ENCODE measurements at regions not wholly inside any gene's neighbourhood (a gene's known extent, or its start where the extent isn't known, plus 50 kb on each side); places are given as distances from the start of the nearest gene placed in this dataset.
"Not testable (repeated sequence)": the region's sequence is repeated elsewhere in the genome, so short reads cannot be mapped to it uniquely, and the experiment has no call there.

DNA sequence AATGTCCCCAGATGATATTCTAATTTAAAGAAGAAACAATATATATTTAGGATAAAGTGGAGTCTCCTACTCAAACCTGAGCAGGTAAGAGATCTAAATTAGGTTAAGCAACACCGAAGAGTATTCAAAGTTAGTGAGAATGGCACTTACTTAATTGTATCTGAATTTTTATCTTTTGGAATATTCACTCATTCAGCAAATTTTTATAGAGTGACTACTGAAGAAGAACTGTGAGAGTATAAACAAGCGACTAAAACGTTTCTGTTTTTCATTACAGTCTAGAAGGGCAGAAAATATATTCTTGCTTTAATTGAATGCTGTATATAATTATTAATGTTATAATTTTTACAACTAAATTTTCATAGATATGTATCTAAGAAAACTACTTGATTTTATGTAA, 567.7 kb upstream of the TBL1XR1 start:
- FAIRE-seq: no peak

DNA sequence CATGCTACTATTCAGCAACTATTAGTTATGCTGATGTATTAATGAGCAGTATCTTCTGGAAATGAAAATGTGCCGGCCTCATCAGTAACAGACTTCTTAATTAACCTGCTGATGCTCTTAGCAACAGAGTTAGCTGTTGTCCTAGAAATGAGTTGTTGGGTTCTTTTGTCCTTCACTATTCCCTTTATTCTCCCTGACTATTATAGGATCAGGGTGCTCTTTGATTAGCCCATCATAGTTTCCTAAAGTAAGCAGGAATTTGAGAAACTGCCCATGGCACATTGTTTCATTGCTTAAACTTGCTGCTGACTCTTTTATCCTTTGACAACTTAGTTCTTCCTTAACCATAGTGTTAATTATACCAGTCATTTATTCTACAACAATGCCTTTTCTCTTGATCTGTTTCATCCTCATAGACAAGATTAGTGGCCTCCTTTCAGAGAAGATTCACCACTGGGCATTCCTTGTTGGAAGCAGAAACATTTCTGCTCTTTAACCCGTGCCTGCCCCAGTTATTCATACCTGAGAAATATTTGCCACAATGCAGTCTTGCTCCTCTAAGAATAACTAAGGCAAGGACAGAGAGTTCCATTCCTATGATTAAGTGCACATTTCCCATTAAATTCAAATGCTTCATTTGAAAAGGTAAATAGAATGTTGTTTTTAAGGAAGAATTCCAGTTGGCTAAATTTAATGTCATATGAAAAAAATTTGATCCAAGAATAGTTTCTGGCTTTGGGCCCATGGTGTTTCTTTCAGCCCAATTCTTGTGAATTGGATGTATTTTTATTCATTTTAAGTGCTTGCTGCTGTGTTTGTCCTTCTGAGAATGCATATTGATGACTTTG, 573.3 kb upstream of the TBL1XR1 start:
- no peak for FAIRE-seq

DNA sequence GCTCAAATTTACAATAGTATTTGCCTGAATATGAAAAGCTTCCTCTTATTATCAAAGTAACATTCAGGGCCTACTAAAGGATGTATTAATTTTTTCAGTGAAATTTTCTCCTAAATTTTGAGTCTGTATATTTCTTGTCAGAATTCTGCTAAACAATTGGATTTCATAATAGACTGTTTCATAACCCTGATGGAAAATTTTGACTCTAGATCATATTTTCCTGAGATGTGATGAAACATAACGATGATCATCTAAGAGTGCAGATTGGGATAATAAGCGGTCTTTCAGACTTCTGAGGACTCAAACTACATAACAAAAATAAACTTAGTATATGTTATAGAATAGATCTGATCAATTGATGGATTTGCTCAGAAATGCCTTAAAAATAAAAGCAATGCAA, 574.5 kb upstream of the TBL1XR1 start:
- no peak for FAIRE-seq

DNA sequence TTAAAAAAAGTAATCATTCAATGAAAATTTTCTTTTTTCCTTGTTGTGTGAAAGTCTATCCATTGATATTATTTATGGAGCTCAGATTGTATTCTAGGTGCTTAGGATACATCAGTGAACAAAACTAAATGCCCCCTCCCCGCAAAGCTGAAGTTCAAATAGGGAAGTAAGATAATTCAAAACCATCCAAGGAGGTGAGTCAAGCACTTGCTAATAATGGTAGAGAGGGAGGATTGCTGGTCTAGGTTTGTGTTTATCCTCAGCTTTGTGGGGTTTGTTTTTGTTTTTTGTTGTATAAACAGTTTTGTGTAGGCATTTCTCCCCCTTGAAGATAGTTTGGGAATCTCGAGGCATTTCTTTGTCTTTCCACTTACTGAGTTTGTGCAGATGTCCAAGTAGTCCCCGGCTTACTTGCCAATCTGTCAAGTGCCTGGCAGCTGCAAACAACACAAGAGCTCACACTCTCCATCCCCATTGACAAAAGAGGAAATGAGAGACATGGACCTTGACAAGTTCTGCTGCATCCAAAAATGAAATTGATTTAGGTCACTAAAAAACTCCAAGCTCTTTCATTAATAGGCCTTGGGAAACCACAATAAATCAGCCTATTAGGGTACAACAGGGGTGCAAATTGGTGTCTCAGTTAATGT, 575.8 kb upstream of the TBL1XR1 start:
- FAIRE-seq: no peak

DNA sequence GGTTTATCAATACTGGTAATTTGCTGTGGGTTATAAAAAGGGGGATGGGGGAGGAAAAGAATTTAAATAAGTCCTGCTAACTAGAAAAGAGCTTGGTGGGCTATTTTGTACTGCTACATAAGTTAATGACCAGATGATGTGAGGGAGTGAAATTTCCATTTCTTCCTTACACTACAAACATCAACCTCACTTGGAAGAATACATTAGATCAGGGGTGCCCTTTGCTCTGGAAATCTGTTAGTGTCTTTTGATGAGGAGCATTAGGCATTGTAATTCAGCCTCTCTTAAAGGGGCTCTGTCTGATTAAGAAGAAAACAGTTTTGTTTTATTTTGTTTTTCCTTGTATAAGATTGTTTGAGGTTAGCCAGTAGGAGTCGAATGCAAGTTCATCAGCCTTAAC, 576.4 kb upstream of the TBL1XR1 start:
- no peak for FAIRE-seq

DNA sequence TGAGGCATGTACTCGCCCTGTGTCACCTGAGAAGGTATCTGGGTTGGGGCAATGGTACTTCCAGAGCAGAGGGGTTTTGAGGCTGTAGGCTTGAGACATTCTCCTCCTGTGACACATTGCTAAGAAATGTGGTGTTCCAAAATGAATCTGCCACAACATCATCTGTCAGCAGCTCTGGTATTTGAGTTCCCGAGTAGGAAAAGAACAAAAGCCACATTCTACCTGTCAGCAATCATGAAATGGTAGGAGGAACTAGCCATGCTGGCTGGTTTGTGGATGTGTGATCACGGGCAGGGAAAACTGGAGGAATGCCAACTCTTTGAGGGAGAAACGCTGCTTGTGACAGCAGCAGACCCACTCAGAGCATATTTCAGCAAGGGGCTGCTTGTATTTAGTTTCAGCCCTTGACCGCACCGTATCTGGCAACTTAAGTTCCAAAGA, 579.4 kb upstream of the TBL1XR1 start:
- no peak for FAIRE-seq

DNA sequence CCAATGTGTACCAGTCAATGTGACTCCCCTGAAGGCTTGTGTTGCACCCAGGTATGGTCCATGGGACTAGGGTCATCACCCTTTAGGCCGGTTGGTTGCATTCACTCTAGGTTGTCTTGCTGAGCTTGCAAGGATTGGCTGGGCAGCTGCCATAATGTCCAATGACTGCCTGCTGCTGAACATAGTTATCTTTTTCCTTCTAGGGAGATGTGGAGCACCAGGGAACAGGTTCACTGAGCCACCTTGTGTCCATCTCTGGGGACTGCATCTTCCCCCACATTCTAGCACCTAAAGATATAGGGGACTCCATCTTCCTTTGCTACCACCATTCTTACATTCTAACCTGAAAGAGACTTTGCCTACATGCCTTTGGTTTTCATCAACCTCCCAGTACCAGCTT, 580.4 kb upstream of the TBL1XR1 start:
- FAIRE-seq: no peak

DNA sequence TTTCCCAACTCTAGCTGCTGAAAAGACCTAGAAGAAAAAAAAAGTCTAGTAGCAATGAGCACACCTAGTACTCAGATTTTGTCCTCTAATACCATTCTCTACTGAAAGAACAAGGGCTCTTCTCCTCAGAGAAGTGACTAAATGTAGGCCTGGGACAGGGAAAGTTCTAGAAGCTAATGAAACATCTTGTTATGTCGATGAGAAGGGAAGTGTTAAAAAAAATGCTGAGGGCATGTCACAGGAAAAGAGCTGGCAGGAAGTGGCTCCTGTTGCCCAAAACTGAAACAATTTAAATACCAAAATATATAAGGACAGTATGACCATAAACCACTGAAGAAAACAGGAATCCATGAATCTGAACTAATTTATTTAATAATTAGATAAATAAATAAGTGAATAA, 581.4 kb upstream of the TBL1XR1 start:
- FAIRE-seq: no peak

DNA sequence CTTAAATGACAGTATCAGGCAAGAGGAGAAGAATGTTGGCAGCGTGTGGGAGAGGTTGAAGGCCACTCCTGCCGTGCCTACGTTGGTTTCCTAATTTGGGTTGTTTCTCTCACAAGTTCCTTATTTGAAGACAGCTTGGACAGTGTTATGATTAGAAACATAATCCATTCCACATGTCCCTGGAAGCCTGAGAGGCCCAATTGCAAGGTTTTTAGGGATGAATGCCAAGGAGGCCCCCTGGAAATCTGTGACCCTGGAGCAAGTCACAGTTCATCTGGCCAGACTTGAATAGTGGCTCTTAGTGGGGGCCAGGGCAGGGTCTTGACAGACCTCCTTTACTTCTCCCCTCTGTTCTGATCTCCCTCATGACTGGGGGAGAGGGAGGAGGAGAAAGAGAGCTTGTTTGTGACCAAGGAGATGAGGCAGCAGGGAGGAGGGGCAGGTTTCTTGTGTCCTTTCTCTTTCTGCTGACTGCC, 584.4 kb upstream of the TBL1XR1 start:
- FAIRE-seq: no peak

DNA sequence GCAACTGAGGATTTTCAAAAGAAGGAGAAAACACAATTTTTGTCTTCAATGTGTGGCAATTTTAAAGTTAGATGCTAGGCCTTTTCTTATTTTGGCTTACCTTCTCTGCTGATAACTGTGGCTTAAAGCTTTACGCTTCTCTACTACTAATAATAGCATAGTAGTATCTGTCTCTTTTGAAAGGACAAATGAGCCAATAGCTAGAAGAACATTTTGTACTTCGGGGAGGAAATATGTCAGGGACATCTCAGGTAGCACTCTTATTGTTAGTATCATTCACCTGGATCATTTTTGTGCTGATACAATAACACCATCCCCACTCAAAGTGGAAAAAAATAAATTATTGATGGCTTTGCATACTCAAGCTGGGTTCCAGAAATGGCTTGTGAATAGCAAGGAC, 586.1 kb upstream of the TBL1XR1 start:
- no peak for FAIRE-seq

DNA sequence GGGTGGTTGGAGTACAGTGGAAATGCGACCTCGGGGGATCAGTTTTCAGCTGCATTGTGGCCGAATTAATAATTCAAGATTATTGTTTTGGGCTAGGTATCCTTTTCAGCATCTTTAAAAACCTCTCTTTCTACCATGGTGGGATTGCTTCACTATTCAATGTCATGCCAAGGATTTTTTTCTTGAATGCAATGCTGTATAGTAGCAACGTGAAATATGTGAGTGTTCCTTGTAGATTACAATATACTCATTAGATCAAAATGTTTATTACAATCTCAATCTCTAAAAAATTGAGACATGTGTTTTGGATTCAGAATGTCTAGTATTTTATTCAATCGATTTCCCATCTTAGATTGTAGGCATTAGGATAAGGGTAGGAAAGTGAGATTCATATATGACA, 586.5 kb upstream of the TBL1XR1 start:
- FAIRE-seq: no peak

DNA sequence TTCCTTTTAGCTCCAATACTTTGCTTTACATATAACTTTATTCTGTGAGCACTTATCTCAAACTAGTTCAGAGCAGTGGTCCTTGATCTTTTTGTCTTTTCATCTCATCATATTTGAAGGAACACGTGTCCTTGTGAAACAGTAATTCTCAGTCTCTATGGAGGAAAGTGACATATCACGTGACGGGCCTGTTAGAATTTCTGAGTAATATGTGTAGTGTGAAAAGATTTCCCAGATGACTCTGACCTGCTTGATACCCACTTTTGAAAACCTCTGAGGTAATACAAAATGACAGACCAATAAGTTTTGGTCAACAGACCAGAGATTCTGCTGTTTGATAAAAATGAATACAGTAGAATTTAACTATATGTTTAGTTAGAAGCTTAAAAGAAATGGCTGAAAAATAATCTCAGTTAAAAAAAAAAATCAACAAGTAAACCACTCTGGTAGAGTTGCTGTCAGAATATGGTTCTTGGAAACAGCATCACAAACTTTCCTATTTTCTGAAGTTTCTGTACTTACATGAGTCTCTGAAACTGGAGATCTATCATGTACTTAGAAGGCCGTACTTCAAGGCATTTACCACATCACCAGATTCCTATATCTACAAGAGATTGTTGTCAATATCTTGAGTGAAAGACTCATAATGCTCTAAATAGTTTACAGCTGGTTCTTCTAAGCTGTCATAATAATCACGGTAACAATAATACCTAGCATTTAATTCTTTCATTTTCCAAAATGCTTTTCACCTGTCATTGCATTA, 590.2 kb upstream of the TBL1XR1 start:
- FAIRE-seq: no peak

DNA sequence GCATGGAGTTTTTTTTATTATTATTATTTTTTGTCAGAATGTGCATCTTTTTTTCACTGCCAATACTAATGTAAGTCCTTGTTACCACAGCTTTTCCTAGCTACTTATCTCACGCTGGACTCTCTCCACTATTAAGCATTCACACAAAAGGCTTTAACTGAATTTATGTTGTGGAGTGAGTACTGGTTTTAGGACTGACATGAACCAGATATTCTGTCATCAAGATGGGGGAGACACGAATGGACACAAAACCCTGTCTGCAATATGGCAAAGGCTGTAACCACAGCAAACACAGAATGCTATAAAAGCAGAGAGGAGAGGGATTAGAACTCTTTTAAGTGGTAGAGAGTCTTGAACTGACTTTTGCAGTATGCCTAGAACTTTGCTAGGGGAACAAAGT, 592.2 kb upstream of the TBL1XR1 start:
- no peak for FAIRE-seq

DNA sequence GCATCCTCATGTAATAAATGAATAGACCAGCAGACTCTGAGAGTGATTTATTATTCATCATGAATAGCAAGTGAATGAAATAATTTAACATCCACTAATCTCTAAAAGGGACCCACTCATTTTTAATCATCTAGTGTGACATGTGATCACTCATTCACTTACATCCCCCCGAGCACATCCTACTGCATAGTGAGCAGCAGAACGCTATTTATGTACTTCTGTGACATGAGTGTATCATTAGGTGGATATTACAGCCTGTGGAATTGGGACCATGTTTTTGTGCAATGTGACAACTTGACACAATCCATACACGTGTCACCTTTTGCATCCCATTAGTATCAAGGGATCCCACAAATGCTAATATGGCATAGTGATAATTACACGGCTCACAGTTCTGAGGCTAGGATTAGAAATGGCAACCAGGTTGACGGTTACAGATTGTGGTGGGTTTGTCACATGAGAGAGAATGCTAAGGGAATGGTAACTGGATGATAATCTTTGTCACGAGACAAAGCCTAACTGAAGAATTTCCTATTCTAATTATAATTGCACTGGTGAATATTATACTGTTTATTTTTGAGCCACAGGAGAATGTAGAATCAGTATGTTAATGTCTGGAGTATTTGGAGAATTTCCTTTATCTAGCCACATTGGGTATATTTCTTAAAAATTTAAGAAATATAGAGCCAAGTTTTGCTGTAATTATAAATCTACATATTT, 595.2 kb upstream of the TBL1XR1 start:
- FAIRE-seq: no peak

DNA sequence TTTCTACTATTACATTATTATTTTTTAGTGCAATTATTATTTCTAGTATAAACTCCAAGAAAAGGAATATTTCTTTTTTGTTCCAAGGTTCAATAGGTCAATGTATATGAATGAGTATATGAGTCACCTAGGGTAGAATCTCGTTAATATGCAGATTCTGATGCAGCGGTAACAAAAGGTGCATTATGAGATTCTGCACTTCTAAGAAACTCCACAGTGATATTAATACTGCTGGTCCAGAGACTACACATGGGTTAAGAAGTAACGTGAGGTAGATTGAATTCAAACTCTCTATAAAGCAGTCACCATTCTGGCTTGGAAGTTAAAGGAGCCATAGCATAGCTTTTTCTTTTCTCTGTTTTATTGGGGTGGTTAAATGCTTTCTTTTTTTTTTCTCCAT, 596.2 kb upstream of the TBL1XR1 start:
- no peak for FAIRE-seq

DNA sequence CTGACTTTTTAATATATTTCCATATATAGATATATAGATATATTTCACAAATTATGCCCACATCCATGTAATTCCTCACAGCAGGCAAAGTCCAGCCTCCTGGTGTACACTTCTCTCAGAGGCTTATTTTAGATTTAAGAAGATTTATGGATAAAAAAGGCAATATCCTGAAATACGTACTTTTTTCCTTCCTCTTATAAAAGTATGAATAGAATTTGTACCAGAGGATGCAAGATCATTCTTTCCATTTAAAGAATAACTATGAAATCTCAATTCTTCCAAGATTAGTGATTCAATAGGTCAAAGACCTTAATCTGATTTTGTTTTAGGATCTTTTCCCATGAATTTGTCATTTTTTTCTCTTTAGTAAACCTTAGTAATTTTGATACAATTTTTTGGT, 597.9 kb upstream of the TBL1XR1 start:
- FAIRE-seq: no peak

DNA sequence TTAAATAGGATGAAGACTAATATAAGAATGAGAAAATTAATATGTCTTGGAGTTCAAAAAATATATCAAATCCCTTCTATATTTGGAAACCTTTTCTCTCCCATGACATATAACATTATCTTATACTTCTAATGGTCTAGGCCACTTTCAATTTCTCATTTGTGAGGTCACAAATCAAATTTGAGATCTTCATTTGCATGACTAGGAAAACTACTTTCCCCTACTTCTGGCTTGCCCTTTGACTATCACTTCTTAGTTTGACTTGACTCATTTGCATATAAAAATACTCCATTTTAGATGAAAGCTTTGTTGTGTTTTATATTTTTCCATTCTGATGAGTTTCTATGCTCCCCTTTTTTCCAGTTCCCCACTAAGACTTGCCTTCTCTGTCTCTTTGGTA, 598.6 kb upstream of the TBL1XR1 start:
- no peak for FAIRE-seq

DNA sequence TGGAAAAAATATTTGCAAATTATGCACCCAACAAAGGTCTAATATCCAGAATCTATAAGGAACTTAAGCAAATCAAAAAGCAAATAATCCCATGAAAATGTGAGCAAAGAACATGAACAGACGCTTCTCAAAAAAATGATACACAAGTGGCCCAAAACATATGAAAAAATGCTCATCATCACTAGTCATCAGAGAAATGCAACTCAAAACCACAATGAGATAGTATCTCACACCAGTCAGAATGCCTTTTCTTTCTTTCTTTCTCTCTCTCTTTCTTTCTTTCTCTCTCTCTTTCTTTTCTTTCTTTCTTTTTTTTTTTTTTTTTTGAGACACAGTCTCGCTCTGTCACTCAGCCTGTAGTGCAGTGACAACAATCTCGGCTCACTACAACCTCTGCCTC, 602.9 kb upstream of the TBL1XR1 start:
- FAIRE-seq: not testable (repeated sequence)

DNA sequence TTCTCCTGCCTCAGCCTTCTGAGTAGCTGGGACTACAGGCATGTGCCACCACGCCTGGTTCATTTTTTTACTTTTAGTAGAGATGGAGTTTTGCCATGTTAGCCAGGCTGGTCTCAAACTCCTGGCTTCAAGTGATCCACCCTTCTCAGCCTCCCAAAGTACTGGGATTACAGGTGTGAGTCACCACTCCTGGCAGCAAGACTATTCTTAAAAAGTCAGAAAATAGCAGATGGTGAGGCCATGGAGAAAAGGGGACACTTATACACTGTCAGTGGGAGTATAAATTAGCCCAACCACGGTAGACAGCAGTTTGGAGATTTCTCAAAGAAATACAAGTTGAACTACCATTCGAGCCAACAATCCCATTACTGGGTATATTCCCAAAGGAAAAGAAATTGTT, 603.3 kb upstream of the TBL1XR1 start:
- no peak for FAIRE-seq

DNA sequence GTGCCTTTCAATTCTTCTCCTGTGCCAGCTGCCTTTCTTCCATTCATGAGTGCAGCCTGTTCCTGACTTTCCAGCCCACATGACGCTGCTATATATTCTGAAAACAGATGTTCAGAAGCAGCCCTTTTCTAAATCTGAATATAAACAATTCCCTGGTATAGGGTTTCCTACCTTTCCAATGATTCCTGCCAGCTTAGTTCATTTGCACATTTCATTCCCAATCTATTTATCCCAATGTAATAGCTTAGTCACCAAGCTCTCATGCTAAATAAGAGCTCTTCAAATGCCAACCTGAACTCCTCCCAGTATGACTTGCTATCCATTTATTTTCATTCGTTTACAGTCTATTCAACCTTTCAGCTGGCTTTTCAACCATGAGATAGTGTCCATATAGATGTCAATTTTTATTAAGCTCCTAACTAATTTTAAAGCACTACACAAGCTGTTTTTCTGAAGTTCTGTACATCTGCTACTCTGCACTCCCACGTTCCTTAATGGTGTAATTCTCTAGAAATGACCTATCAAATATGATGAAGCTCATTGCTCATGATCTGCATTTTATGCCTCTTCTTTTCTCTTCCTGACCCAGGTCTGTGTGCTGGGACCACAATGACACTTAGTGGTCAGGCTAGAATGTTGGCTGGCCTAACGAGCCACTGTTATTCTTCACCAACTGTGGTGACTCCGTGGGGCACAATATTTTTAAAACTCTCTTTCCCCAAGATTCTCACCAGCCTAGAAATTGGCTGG, 605.0 kb upstream of the TBL1XR1 start:
- FAIRE-seq: no peak

DNA sequence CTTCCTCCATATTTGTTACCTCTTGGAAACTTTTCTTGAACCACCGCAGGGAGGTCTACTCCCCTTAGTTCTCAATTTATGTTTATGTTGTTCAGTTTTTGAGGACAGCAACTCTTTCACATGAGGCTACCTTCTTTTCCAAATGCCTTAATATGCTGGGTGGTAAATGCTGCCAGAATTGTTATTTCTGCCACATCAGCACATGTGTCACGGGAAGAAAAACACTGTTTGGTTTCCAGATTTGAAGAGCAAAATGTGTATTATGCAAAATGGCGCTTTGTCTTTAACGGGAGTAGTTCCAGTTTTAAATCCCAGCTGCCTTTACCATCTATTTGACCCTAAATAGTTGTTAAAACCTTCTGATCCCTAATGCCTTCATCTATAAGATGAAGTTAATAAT, 606.2 kb upstream of the TBL1XR1 start:
- FAIRE-seq: no peak

DNA sequence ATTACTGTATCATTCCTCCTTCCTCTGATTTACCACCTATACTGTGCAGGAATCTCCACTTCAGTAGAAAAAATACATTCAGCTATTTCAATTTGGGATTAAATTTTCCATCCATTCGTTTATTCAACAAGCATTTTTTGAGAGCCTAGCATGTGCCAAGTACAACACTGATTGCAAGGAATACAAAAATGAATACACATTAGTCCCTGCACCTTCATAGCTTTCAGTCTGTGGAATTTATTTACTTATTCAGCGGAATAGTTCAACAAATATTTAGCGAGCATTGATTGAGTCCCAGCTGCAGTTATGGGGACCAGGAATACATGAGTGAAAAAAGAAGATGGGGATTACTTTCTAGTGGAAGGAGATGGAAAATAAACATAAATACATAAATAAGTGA, 606.8 kb upstream of the TBL1XR1 start:
- no peak for FAIRE-seq
